ENCODE measurements at regions not wholly inside any gene's neighbourhood (a gene's known extent, or its start where the extent isn't known, plus 50 kb on each side); places are given as distances from the start of the nearest gene placed in this dataset.

DNA sequence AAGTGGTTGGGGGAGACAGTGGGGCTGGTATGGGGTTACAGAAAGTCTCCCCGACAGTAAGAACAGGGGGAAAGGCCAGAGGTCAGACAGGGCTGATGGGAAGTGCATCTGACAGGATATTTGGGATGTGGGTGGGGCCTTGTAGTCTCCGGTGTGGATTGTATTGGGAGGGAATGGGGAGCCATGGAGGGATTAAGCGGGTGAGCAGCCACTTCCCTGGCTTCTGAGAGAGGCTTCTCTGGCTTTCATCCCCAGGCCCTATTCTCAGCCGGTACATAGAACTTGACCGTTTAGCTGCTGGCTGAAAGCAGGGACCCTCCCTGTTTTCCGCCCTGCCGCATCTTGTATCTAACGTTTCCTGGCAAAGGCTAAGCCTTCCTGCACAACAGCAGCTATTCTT lies 222.0 kb upstream of the LHX5 start:
- Mint-ChIP-seq H3K36me3 (no peaks in the 10 kb centered on the region), H3K4me1 (no peaks in the 10 kb centered on the region), H3K27me3 (peaks cover 7 to 57% (median 13%) of the 10 kb centered on the region in 3 donors), H3K9me3 (peaks cover 0 to 5% (median 0%) of the 10 kb centered on the region in 7 donors), H3K27ac (no peak overlapping the region), H3K4me3 (no peak overlapping the region)
- ATAC-seq (ENCODE audit: low read depth in 2 of 2) = no peak
- DNase-seq = no peak

DNA sequence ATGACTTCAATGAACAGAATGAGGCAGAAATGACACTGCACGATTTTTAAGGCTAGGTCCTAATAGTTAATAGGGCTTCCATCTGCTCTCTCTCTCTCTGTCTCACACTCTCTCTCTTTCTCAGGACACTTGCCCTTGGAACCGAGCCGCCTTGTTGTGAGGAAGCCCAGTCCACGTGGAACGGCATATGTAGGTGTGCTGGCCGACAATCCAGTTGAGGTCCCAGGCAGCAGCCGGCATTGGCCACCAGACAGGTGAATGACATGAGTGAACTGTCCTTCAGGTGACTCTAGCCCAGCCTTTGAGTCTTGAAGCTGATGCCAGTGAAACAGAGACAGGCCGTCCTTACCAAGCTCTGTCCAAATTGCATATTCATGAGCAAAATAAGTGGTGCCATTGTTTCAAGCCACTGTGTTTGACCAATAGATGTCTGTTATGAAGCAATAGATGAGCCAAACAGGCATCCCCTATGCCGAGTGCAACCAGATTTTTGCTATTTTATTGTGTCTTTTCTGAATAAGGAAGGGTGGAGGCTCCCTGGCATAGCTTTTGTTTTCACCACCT lies 217.5 kb upstream of the LHX5 start:
- Mint-ChIP-seq H3K4me3 (no peak overlapping the region), H3K4me1 (no peaks in the 10 kb centered on the region), H3K36me3 (no peaks in the 10 kb centered on the region), H3K27me3 (peaks cover 4 to 22% (median 8%) of the 10 kb centered on the region in 3 donors), H3K27ac (no peak overlapping the region), H3K9me3 (peaks cover 0 to 5% (median 0%) of the 10 kb centered on the region in 7 donors)
- no peak for ATAC-seq (ENCODE audit: low read depth in 2 of 2)
- no peak for DNase-seq

DNA sequence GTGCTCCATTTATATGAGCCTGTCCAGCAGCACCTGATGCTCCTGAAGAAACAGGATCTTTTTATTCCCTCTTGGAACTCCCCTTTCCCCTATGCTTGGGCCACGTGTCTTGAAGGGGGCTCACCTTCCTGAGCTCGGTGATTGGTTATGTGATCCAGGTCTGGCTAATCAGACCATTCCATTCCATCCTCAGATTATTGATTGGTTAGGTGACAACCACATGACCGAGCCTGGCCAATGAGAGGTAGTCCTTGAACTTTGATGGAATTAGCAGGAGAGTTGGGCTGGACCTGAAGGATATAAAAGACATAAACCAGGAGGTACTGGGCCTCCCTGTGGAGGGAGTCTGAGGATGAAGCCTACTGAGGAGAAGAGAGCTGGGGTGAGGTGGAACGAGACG lies 216.6 kb upstream of the LHX5 start:
- ATAC-seq (ENCODE audit: low read depth in 2 of 2) = no peak
- H3K4me3 Mint-ChIP-seq = no peak overlapping the region
- DNase-seq = no peak
- peaks cover 0 to 5% (median 0%) of the 10 kb centered on the region in 7 donors for H3K9me3 Mint-ChIP-seq
- H3K27me3 Mint-ChIP-seq = peaks cover 4 to 17% (median 12%) of the 10 kb centered on the region in 3 donors
- no peak overlapping the region for H3K27ac Mint-ChIP-seq
- H3K36me3 Mint-ChIP-seq = no peaks in the 10 kb centered on the region
- H3K4me1 Mint-ChIP-seq = no peaks in the 10 kb centered on the region

DNA sequence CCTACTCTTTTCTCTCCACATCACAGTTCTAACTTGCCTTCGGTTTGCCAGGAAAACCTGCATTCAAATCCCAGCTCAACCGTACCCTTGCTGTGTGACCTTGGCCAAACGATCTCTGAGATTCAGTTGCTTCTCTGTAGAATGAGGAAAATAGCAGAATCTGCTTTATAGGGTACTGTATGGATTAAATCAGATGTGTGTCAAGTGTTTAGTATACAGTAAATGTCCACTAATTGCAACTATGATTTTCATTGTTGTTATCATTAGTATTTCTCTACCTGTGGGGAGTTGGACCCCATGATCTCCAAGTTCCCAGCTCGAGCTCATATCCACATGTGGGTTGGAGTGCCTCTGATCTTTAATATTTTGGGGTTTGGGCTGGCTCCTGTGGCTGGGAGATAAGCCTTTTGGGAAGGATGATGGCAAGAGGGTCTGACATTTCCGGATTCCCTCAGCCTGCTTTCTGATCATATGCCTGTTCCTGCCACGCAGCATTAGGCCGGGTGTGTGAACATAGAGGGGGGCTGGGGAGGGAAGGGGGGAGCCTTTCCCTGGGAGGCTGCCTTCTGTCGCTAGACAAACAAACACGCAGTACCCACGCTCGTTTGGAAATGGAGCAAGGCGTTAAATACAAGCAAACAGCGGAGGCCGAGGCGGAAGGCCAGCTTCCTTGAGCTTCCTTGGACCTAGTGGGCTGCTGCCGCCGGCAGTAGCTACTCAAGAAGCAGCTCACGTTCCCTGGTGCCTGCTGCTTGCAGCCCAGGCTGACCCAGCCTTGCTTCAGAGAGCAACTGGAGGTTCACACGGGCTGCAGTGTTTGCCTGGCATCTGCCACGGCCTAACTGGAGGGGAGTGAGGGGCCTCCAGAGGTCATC lies 213.5 kb upstream of the LHX5 start:
- ATAC-seq (ENCODE audit: low read depth in 2 of 2) = no peak
- DNase-seq = no peak
- H3K27ac Mint-ChIP-seq = no peak overlapping the region
- H3K4me1 Mint-ChIP-seq = no peaks in the 10 kb centered on the region
- peaks cover 0 to 17% (median 5%) of the 10 kb centered on the region in 3 donors for H3K27me3 Mint-ChIP-seq
- H3K9me3 Mint-ChIP-seq = peaks cover 0 to 7% (median 3%) of the 10 kb centered on the region in 7 donors
- H3K4me3 Mint-ChIP-seq = no peak overlapping the region
- H3K36me3 Mint-ChIP-seq = no peaks in the 10 kb centered on the region

DNA sequence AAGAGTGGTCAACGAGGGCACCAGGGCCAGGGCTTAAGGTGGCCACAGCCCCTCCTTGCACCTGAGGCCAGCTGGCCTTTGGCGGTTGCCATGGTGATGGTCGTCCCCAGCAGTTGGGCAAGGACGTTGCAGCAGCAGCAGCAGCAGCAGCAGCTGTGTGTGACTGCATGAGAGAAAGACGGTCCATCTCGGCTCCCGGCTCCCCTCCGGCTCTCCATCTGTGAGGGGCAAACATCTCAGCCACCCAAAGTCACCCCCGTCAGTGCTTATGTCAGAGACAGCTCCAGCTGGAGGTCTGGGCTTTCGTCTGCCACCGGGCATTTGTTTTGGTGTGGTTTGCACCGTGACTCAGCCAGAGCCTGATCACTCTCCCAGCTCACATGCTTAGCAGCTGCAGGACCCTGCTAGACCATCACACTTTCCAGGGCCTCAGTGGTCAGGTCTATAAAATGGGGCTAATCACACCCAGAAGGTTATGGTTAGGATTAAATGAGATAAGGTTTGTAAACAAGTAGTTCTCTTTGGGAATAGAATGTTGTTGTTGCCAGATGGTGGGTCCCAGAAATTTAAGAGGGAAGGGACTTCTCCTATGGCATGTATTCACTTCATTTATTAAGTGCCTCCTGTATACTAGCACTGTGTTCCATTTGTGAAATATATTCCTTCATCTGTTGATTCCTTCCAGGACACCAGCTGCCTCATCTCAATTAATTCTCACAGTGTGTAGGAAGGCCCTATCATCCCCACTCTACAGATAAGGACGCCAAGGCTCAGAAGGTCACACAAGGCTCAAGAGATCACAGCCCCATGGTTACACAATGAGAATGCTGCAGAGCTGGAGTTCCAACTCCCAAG lies 212.6 kb upstream of the LHX5 start:
- Mint-ChIP-seq H3K9me3 (peaks cover 0 to 7% (median 3%) of the 10 kb centered on the region in 7 donors), H3K4me3 (no peak overlapping the region), H3K4me1 (no peaks in the 10 kb centered on the region), H3K27ac (no peak overlapping the region), H3K27me3 (peaks cover under 1 to 17% (median 5%) of the 10 kb centered on the region in 3 donors), H3K36me3 (no peaks in the 10 kb centered on the region)
- ATAC-seq (ENCODE audit: low read depth in 2 of 2) = no peak
- no peak for DNase-seq

DNA sequence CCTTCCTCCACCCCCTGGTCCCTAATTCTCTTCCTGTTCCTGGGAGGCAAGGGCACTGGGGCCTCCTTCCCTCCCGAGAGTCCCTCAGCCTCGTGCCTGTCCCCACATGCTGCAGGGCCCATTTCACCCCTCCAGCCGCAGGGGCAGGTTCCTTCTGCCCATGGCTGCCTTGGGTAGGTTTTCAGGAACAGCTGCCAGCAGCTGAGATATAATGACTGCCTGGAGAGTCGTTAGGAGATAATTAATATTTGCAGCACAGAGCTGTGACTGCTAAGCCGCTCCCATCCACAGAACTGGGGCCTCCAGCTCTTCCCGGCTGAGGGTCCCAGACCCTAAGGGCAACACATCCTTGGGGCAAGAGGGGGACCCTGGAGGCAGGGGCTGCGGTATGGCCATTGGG lies 211.9 kb upstream of the LHX5 start:
- no peak for DNase-seq
- no peak overlapping the region for H3K4me3 Mint-ChIP-seq
- no peaks in the 10 kb centered on the region for H3K36me3 Mint-ChIP-seq
- no peak for ATAC-seq (ENCODE audit: low read depth in 2 of 2)
- no peak overlapping the region for H3K27ac Mint-ChIP-seq
- peaks cover 5 to 17% (median 6%) of the 10 kb centered on the region in 3 donors for H3K27me3 Mint-ChIP-seq
- H3K9me3 Mint-ChIP-seq = peaks cover 0 to 7% (median 3%) of the 10 kb centered on the region in 7 donors
- no peaks in the 10 kb centered on the region for H3K4me1 Mint-ChIP-seq

DNA sequence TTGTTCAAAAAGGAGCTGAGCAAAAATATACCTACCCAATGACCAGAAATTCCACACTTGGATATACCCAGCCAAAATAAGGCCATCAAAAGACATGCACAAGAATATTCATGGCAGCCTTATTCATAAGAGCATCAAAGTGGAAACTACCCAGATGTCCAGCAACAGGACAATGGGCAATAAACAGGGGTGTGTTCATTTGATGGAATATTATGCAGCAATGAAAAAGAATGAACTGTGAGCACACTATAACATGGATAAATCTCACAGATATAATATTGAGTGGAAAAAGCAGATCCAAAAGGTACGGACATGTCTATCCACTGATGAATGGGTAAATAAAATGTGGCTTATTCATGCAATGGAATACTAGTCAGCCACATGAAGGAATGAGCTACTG lies 209.2 kb upstream of the LHX5 start:
- Mint-ChIP-seq H3K36me3 (no peaks in the 10 kb centered on the region), H3K9me3 (peaks cover 0 to 7% (median 3%) of the 10 kb centered on the region in 7 donors), H3K27me3 (peaks cover 21 to 35% (median 22%) of the 10 kb centered on the region in 3 donors), H3K27ac (no peak overlapping the region), H3K4me1 (no peaks in the 10 kb centered on the region), H3K4me3 (no peak overlapping the region)
- DNase-seq = no peak
- ATAC-seq (ENCODE audit: low read depth in 2 of 2) = no peak

DNA sequence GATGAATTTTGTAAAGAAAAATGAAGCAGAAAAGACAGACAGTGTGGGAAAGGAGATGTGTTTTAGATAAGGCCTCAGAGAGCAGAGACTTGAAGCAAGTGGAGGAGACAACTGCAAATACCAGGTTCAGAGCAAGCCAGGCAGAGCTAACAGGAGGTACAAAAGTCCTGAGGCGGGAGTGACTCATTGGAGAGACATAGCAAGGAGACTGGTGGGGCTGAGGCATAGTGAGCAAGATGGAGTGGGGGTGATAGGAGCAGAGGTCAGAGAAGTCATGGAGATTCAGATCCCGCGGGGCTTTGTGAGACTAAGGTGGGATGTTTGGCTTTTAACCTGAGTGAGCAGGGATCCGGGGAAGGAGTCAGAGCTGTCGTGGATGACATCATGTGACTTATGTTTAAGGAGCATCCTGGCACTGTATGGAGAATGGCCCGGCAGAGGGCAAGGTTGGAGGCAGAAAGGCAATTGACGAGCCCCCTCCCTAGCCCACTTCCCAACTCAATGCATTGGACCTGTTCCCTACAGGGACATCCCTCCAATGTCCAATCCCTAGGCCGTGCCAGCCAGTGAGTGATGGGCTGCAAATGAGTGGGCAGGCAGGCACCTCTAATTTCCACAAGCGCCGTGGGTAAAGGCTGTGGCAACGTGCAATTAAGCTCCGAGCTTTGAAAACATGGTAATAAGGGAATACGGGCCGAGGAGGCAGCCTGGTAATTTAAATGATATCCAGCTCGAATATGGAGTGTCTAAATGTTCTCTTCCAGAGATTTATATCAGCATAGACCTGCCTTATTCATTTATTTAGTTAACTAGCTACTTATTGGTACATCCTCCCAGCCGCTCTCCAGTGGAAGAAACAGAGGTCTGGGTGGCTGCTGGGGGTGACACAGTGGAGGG lies 206.8 kb upstream of the LHX5 start:
- H3K27ac Mint-ChIP-seq = no peak overlapping the region
- H3K27me3 Mint-ChIP-seq = peaks cover 26 to 39% (median 35%) of the 10 kb centered on the region in 3 donors
- no peak overlapping the region for H3K4me3 Mint-ChIP-seq
- H3K36me3 Mint-ChIP-seq = no peaks in the 10 kb centered on the region
- DNase-seq (no peak), ATAC-seq (ENCODE audit: low read depth in 2 of 2) (no peak)
- H3K4me1 Mint-ChIP-seq = no peaks in the 10 kb centered on the region
- H3K9me3 Mint-ChIP-seq = peaks cover 0 to 7% (median 3%) of the 10 kb centered on the region in 7 donors

DNA sequence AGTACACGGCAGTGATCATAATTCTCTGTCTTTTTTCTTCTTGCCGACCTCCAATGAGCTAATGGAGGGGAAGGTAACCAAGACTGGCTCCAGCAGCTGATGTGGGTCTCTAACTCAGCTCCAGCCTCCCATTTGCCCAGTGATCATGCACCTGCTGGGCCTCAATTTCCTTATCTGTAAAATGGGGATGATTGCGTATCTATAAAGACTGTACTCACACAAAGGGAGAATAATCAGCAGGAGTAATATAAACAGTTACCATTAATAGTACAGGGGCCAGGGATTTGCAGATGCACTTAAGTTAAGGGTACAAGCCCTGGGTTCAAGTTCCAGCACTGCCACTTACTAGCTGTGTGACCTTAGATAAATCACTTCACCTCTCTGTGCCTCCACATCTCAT lies 204.9 kb upstream of the LHX5 start:
- H3K4me1 Mint-ChIP-seq = no peaks in the 10 kb centered on the region
- H3K27ac Mint-ChIP-seq = no peak overlapping the region
- no peak overlapping the region for H3K4me3 Mint-ChIP-seq
- DNase-seq (no peak), ATAC-seq (ENCODE audit: low read depth in 2 of 2) (no peak)
- peaks cover 36 to 41% (median 38%) of the 10 kb centered on the region in 3 donors for H3K27me3 Mint-ChIP-seq
- no peaks in the 10 kb centered on the region for H3K36me3 Mint-ChIP-seq
- peaks cover 0 to 5% (median 3%) of the 10 kb centered on the region in 7 donors for H3K9me3 Mint-ChIP-seq

DNA sequence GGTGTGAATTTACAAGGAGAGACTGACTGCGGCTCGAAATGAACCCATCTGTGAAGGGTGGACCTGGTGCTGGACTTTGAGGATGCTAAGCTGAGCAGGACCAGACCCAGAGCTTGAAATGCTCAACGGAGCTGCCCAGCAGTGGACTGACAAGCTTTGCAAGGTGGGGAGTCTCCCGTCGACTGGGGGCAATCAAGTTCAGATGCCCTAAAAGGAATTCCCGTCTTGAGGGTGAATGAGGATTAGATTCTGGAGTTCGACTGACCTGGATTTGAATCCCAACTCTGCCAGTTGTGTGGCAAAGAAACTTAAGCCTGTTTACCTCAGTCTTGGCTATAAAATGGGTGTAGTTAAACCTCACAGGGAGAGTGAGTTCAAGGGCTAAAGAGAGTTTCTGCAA lies 204.4 kb upstream of the LHX5 start:
- Mint-ChIP-seq H3K9me3 (peaks cover 0 to 4% (median under 1%) of the 10 kb centered on the region in 7 donors), H3K27me3 (peaks cover 38 to 45% (median 39%) of the 10 kb centered on the region in 3 donors), H3K4me3 (no peak overlapping the region), H3K27ac (no peak overlapping the region), H3K36me3 (no peaks in the 10 kb centered on the region), H3K4me1 (no peaks in the 10 kb centered on the region)
- ATAC-seq (ENCODE audit: low read depth in 2 of 2) = no peak
- DNase-seq = no peak

DNA sequence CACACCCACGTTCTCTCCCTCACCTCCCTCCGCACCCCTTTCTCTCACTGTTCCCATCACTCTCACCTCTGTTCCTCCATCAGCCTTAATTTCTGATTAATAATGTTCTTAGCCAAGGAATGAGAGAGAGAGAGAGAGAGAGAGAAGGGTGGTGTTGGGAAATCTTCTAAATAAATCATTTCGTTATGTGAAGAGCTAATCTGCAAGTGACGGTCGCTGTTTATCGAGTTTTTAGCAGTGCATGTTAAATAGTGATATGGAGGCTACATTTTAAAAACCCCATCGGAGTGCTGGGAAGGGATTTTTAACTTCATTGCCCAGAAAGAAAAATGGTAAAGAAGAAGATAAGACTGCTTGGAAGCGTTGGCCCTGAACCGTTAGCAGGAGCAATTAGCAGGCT lies 203.3 kb upstream of the LHX5 start:
- H3K27me3 Mint-ChIP-seq = peaks cover 34 to 56% (median 43%) of the 10 kb centered on the region in 3 donors
- H3K9me3 Mint-ChIP-seq = no peaks in the 10 kb centered on the region
- DNase-seq = no peak
- H3K36me3 Mint-ChIP-seq = no peaks in the 10 kb centered on the region
- no peak overlapping the region for H3K27ac Mint-ChIP-seq
- peaks cover 0 to 1% (median 0%) of the 10 kb centered on the region in 3 donors for H3K4me1 Mint-ChIP-seq
- no peak for ATAC-seq (ENCODE audit: low read depth in 2 of 2)
- H3K4me3 Mint-ChIP-seq = no peak overlapping the region

DNA sequence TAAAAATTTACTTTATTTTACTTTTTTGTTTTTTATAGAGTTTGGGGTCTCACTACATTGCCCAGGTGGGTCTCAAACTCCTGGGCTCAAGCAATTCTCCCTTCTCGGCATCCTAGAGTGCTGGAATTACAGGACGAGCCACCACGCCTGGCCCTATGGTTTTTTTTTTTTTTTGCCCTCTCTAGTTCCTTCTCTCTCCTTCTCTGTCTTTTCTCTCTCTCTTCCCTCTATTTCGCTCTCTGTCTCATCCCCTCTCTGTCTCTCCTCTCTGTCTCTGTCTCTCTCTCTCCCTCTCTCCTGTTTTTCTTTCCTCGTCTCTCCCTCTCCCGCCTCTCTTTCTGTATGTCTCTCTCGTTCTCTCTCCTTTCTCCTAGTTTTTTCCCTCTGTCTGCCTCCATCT lies 202.6 kb upstream of the LHX5 start:
- peaks cover 0 to 3% (median 0%) of the 10 kb centered on the region in 3 donors for H3K4me1 Mint-ChIP-seq
- no peak overlapping the region for H3K4me3 Mint-ChIP-seq
- H3K27ac Mint-ChIP-seq = no peak overlapping the region
- DNase-seq (no peak), ATAC-seq (ENCODE audit: low read depth in 2 of 2) (no peak)
- H3K9me3 Mint-ChIP-seq = no peaks in the 10 kb centered on the region
- H3K27me3 Mint-ChIP-seq = peaks cover 39 to 61% (median 48%) of the 10 kb centered on the region in 3 donors
- H3K36me3 Mint-ChIP-seq = no peaks in the 10 kb centered on the region
